Mammary epithelial cell (primary cell): ENCODE measurements at regions not wholly inside any gene's neighbourhood (a gene's known extent, or its start where the extent isn't known, plus 50 kb on each side); places are given as distances from the start of the nearest gene placed in this dataset.

Experiments used
- CTCF ChIP-seq, 2 donors: IDR thresholded peaks in 1 of 2; conservative IDR thresholded peaks in 1 of 2; 2 replicates each; pipeline ENCODE4 v1.5.1; 2011 to 2012; ENCODE audit warnings: inconsistent platforms in 2 of 2, low read length in 2 of 2, mild to moderate bottlenecking in 2 of 2, control low read depth in 1 of 2, low read depth in 1 of 2; ENCODE audit not compliant: insufficient read depth in 1 of 2; ENCODE audit errors: extremely low read depth in 1 of 2
- EZH2 ChIP-seq: IDR thresholded peaks from 2 replicates; pipeline ENCODE4 v1.6.1; 2012; ENCODE audit warnings: low read length, inconsistent platforms, borderline replicate concordance

GRCh38 chr7:38049679-38050078 lies 128.4 kb upstream of the STARD3NL start:
- TF ChIP-seq CTCF (conservative IDR thresholded peaks at IDR 0.05 in 1 of 2, IDR thresholded peaks at IDR 0.05 in 1 of 2; ENCODE audit: extremely low read depth in 1 of 2, insufficient read depth in 1 of 2, low read depth in 1 of 2, low read length in 2 of 2) (no peak), EZH2 (no peak)
